Coronary artery (tissue), 2 donors: ENCODE measurements at regions not wholly inside any gene's neighbourhood (a gene's known extent, or its start where the extent isn't known, plus 50 kb on each side); places are given as distances from the start of the nearest gene placed in this dataset.

Experiments used
- DNase-seq: peaks from one replicate; pipeline ENCODE4 v3.0.0-alpha.2; 2017; ENCODE audit warnings: low spot score
- H3K27ac ChIP-seq, 2 donors: fragments of 200-600 bp; sonication (generic); one replicate each; pipeline ENCODE4 v1.5.1; 2016 to 2019
- H3K4me3 ChIP-seq: fragments of 200-600 bp; sonication (generic); 2 replicates; pipeline ENCODE4 v1.5.1; 2016; ENCODE audit warnings: mild to moderate bottlenecking, moderate library complexity
- CTCF ChIP-seq: fragments of 200-600 bp; sonication (generic); IDR thresholded peaks from one replicate; pipeline ENCODE4 v1.5.1; 2019; ENCODE audit warnings: antibody characterized with exemption

- H3K4me3 ChIP-seq, result no peak overlapping the region
- TF ChIP-seq CTCF, result no peak
- H3K27ac ChIP-seq, result peak overlapping the region; percentile 24 to 100
- no peak for DNase-seq
These were observed 50.6 kb upstream of the PPARA start for GRCh38 chr22:46099740-46100139.

GRCh38 chr22:46100401-46101105 is 49.8 kb upstream of the PPARA start:
- Histone ChIP-seq H3K27ac (peak overlapping the region in 1 of 2 donors; percentile 100), H3K4me3 (no peak overlapping the region)
- no peak for TF ChIP-seq CTCF
- DNase-seq, result no peak
